HEK293 (cell line): ENCODE measurements at regions not wholly inside any gene's neighbourhood (a gene's known extent, or its start where the extent isn't known, plus 50 kb on each side); places are given as distances from the start of the nearest gene placed in this dataset.

Source experiments
- CTCF ChIA-PET: fragments of 350-600 bp; formaldehyde crosslinking; extraction: SDS; loops from one replicate; lab custom pipeline; 2021; ENCODE audit warnings: antibody characterized with exemption; lab: Yijun Ruan, JAX
- POLR2A ChIA-PET: fragments of 300-600 bp; formaldehyde crosslinking; extraction: SDS; loops from one replicate; lab custom pipeline; 2020; ENCODE audit warnings: antibody characterized with exemption, inconsistent platforms; lab: Yijun Ruan, JAX
- H3K27ac ChIP-seq: fragments of 200-500 bp; sonication (Bioruptor generic); 2 replicates; pipeline ENCODE4 v1.5.1; 2014; ENCODE audit warnings: low read depth, low read length, control low read depth, inconsistent platforms; ENCODE audit errors: extremely low read depth
- H3K36me3 ChIP-seq, 2 experiments: fragments of 200-500 bp in 1 of 2; sonication (Bioruptor generic) in 1 of 2; 1 replicate in 1 of 2; 2 replicates in 1 of 2; pipeline ENCODE4 v1.5.1; 2014 to 2017; ENCODE audit warnings: inconsistent platforms in 2 of 2, low read length in 2 of 2; ENCODE audit not compliant: control insufficient read depth in 2 of 2, insufficient read depth in 1 of 2
- H3K4me1 ChIP-seq: fragments of 200-500 bp; sonication (Bioruptor generic); 2 replicates; pipeline ENCODE4 v1.5.1; 2014; ENCODE audit warnings: mild to moderate bottlenecking, low read length, inconsistent platforms; ENCODE audit not compliant: control insufficient read depth, insufficient read depth
- H3K4me3 ChIP-seq: 2 replicates; pipeline ENCODE4 v1.5.1; 2011; ENCODE audit warnings: low read depth, mild to moderate bottlenecking, control low read depth, low read length, moderate library complexity
- H3K9me3 ChIP-seq: fragments of 200-500 bp; sonication (Bioruptor generic); 2 replicates; pipeline ENCODE4 v1.5.1; 2014; ENCODE audit warnings: low read depth, low read length, inconsistent platforms; ENCODE audit not compliant: control insufficient read depth, insufficient read depth
- PRDM1 ChIP-seq: fragments of 450-650 bp; formaldehyde crosslinking; IDR thresholded peaks from 2 replicates; pipeline ENCODE4; 2016; ENCODE audit warnings: missing biosample characterization, missing genetic modification characterization
- YY2 ChIP-seq: fragments of 450-650 bp; formaldehyde crosslinking; IDR thresholded peaks from 2 replicates; pipeline ENCODE4 v1.5.1; 2016; ENCODE audit warnings: missing biosample characterization, missing genetic modification characterization
- ZBTB1 ChIP-seq: fragments of 450-650 bp; formaldehyde crosslinking; IDR thresholded peaks from 2 replicates; pipeline ENCODE4 v1.5.1; 2016; ENCODE audit warnings: missing biosample characterization, missing genetic modification characterization
- ZBTB17 ChIP-seq: fragments of 450-650 bp; formaldehyde crosslinking; IDR thresholded peaks from 2 replicates; pipeline ENCODE4 v1.5.1; 2016; ENCODE audit warnings: missing biosample characterization, missing genetic modification characterization
- ZNF311 ChIP-seq: fragments of 450-650 bp; formaldehyde crosslinking; IDR thresholded peaks from 2 replicates; pipeline ENCODE4 v1.5.1; 2017; ENCODE audit warnings: missing biosample characterization, missing genetic modification characterization, borderline replicate concordance
- ZNF768 ChIP-seq: fragments of 450-650 bp; formaldehyde crosslinking; IDR thresholded peaks from 2 replicates; pipeline ENCODE4 v1.5.1; 2018; ENCODE audit warnings: missing biosample characterization, mild to moderate bottlenecking, missing genetic modification characterization
- TF ChIP-seq, protein P1 (sequence below): fragments of 450-650 bp; IDR thresholded peaks from 2 replicates; pipeline ENCODE4 v1.5.1; 2018; ENCODE audit warnings: missing biosample characterization, missing genetic modification characterization
- TF ChIP-seq, protein P2 (sequence below): fragments of 450-650 bp; formaldehyde crosslinking; IDR thresholded peaks from 2 replicates; pipeline ENCODE4 v1.5.1; 2016; ENCODE audit warnings: missing biosample characterization, missing genetic modification characterization
- TF ChIP-seq, protein P3 (sequence below): fragments of 450-650 bp; formaldehyde crosslinking; IDR thresholded peaks from 2 replicates; pipeline ENCODE4 v1.5.1; 2017; ENCODE audit warnings: missing biosample characterization, mild to moderate bottlenecking, missing genetic modification characterization, moderate library complexity
- TF ChIP-seq, protein P4 (sequence below): fragments of 450-650 bp; formaldehyde crosslinking; IDR thresholded peaks from 2 replicates; pipeline ENCODE4 v1.5.1; 2016; ENCODE audit warnings: missing biosample characterization, missing genetic modification characterization, borderline replicate concordance
- TF ChIP-seq, protein P5 (sequence below): fragments of 450-650 bp; formaldehyde crosslinking; IDR thresholded peaks from 2 replicates; pipeline ENCODE4 v1.5.1; 2017; ENCODE audit warnings: missing biosample characterization, missing genetic modification characterization
- TF ChIP-seq, protein P6 (sequence below): fragments of 450-650 bp; formaldehyde crosslinking; IDR thresholded peaks from 2 replicates; pipeline ENCODE4 v1.5.1; 2016; ENCODE audit warnings: missing biosample characterization, missing genetic modification characterization
- TF ChIP-seq, protein P7 (sequence below): fragments of 450-650 bp; formaldehyde crosslinking; IDR thresholded peaks from 2 replicates; pipeline ENCODE4 v1.5.1; 2016; ENCODE audit warnings: missing biosample characterization, missing genetic modification characterization

DNA sequence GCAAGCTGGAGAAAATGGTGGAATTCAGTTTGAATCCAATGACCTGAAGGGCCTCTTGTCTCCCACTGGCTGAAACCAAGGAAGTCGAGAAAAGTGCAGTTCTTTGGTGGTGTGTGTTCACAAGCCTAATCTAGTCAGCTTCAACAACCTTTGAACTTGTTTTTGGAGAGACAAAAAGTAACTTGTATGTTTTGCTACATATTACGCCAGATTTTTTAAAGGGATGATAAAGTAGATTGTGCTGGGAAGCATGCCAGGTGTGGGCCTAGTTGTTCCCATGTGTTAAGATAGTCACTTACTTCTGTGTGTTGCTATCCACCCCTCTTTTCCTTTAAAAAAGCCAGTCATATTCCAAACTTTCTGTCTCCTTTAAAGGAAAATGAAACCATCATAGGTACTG is 79.7 kb upstream of the FAM3C start:
- ChIA-PET POLR2A (no interaction called here), CTCF (no interaction called here)
- no peak overlapping the region for H3K4me3 ChIP-seq
- H3K9me3 ChIP-seq: no peaks in the 10 kb centered on the region
- no peaks in the 10 kb centered on the region for H3K4me1 ChIP-seq
- H3K36me3 ChIP-seq: no peaks in the 10 kb centered on the region
- no peak overlapping the region for H3K27ac ChIP-seq
- TF ChIP-seq, protein P1, sequence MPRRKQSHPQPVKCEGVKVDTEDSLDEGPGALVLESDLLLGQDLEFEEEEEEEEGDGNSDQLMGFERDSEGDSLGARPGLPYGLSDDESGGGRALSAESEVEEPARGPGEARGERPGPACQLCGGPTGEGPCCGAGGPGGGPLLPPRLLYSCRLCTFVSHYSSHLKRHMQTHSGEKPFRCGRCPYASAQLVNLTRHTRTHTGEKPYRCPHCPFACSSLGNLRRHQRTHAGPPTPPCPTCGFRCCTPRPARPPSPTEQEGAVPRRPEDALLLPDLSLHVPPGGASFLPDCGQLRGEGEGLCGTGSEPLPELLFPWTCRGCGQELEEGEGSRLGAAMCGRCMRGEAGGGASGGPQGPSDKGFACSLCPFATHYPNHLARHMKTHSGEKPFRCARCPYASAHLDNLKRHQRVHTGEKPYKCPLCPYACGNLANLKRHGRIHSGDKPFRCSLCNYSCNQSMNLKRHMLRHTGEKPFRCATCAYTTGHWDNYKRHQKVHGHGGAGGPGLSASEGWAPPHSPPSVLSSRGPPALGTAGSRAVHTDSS (tag by site-specific recombination): no peak
- TF ChIP-seq ZBTB1 (tag by site-specific recombination): no peak
- TF ChIP-seq, protein P2, sequence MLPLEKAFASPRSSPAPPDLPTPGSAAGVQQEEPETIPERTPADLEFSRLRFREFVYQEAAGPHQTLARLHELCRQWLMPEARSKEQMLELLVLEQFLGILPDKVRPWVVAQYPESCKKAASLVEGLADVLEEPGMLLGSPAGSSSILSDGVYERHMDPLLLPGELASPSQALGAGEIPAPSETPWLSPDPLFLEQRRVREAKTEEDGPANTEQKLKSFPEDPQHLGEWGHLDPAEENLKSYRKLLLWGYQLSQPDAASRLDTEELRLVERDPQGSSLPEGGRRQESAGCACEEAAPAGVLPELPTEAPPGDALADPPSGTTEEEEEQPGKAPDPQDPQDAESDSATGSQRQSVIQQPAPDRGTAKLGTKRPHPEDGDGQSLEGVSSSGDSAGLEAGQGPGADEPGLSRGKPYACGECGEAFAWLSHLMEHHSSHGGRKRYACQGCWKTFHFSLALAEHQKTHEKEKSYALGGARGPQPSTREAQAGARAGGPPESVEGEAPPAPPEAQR (tag by site-specific recombination): no peak
- no peak for TF ChIP-seq YY2 (tag by site-specific recombination)
- TF ChIP-seq PRDM1 (tag by site-specific recombination): no peak

DNA sequence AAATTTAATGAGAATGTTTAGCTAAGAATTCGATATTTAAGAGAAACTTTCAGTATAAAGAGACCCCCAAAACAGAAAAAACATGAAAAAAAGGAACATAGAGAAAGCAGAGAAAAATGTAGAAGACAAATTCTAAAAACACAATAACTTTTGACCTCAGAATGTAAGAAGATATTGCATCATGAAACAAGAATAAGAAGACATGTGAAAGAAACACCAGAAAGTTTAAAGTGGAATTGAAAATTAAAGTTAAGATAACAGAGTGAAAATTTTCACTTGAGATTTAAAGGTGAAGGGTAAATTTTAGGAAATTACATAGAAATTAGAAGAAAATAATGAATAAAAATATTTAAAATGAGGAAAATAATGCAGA is 78.2 kb upstream of the FAM3C start:
- Histone ChIP-seq H3K9me3 (no peaks in the 10 kb centered on the region), H3K4me3 (no peak overlapping the region), H3K27ac (no peak overlapping the region)
- POLR2A ChIA-PET: no interaction called here
- CTCF ChIA-PET: interaction anchor here (0.6 to 0.7 kb wide), 2 partner anchors 61 to 78 kb away, joined by 4 read pairs; partner anchors contain the start of gene FAM3C
- TF ChIP-seq ZBTB1 (tag by site-specific recombination) (no peak), ZNF311 (no peak), ZBTB17 (tag by site-specific recombination) (no peak), ZNF768 (tag by site-specific recombination) (no peak)
- TF ChIP-seq, protein P3, sequence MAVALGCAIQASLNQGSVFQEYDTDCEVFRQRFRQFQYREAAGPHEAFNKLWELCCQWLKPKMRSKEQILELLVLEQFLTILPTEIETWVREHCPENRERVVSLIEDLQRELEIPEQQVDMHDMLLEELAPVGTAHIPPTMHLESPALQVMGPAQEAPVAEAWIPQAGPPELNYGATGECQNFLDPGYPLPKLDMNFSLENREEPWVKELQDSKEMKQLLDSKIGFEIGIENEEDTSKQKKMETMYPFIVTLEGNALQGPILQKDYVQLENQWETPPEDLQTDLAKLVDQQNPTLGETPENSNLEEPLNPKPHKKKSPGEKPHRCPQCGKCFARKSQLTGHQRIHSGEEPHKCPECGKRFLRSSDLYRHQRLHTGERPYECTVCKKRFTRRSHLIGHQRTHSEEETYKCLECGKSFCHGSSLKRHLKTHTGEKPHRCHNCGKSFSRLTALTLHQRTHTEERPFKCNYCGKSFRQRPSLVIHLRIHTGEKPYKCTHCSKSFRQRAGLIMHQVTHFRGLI (tag by site-specific recombination): no peak
- TF ChIP-seq, protein P4, sequence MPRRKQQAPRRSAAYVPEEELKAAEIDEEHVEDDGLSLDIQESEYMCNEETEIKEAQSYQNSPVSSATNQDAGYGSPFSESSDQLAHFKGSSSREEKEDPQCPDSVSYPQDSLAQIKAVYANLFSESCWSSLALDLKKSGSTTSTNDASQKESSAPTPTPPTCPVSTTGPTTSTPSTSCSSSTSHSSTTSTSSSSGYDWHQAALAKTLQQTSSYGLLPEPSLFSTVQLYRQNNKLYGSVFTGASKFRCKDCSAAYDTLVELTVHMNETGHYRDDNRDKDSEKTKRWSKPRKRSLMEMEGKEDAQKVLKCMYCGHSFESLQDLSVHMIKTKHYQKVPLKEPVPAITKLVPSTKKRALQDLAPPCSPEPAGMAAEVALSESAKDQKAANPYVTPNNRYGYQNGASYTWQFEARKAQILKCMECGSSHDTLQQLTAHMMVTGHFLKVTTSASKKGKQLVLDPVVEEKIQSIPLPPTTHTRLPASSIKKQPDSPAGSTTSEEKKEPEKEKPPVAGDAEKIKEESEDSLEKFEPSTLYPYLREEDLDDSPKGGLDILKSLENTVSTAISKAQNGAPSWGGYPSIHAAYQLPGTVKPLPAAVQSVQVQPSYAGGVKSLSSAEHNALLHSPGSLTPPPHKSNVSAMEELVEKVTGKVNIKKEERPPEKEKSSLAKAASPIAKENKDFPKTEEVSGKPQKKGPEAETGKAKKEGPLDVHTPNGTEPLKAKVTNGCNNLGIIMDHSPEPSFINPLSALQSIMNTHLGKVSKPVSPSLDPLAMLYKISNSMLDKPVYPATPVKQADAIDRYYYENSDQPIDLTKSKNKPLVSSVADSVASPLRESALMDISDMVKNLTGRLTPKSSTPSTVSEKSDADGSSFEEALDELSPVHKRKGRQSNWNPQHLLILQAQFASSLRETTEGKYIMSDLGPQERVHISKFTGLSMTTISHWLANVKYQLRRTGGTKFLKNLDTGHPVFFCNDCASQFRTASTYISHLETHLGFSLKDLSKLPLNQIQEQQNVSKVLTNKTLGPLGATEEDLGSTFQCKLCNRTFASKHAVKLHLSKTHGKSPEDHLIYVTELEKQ (tag by site-specific recombination): no peak
- TF ChIP-seq, protein P5, sequence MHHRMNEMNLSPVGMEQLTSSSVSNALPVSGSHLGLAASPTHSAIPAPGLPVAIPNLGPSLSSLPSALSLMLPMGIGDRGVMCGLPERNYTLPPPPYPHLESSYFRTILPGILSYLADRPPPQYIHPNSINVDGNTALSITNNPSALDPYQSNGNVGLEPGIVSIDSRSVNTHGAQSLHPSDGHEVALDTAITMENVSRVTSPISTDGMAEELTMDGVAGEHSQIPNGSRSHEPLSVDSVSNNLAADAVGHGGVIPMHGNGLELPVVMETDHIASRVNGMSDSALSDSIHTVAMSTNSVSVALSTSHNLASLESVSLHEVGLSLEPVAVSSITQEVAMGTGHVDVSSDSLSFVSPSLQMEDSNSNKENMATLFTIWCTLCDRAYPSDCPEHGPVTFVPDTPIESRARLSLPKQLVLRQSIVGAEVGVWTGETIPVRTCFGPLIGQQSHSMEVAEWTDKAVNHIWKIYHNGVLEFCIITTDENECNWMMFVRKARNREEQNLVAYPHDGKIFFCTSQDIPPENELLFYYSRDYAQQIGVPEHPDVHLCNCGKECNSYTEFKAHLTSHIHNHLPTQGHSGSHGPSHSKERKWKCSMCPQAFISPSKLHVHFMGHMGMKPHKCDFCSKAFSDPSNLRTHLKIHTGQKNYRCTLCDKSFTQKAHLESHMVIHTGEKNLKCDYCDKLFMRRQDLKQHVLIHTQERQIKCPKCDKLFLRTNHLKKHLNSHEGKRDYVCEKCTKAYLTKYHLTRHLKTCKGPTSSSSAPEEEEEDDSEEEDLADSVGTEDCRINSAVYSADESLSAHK (tag by site-specific recombination): no peak
- TF ChIP-seq, protein P6, sequence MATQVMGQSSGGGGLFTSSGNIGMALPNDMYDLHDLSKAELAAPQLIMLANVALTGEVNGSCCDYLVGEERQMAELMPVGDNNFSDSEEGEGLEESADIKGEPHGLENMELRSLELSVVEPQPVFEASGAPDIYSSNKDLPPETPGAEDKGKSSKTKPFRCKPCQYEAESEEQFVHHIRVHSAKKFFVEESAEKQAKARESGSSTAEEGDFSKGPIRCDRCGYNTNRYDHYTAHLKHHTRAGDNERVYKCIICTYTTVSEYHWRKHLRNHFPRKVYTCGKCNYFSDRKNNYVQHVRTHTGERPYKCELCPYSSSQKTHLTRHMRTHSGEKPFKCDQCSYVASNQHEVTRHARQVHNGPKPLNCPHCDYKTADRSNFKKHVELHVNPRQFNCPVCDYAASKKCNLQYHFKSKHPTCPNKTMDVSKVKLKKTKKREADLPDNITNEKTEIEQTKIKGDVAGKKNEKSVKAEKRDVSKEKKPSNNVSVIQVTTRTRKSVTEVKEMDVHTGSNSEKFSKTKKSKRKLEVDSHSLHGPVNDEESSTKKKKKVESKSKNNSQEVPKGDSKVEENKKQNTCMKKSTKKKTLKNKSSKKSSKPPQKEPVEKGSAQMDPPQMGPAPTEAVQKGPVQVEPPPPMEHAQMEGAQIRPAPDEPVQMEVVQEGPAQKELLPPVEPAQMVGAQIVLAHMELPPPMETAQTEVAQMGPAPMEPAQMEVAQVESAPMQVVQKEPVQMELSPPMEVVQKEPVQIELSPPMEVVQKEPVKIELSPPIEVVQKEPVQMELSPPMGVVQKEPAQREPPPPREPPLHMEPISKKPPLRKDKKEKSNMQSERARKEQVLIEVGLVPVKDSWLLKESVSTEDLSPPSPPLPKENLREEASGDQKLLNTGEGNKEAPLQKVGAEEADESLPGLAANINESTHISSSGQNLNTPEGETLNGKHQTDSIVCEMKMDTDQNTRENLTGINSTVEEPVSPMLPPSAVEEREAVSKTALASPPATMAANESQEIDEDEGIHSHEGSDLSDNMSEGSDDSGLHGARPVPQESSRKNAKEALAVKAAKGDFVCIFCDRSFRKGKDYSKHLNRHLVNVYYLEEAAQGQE (tag by site-specific recombination): no peak
- TF ChIP-seq, protein P7, sequence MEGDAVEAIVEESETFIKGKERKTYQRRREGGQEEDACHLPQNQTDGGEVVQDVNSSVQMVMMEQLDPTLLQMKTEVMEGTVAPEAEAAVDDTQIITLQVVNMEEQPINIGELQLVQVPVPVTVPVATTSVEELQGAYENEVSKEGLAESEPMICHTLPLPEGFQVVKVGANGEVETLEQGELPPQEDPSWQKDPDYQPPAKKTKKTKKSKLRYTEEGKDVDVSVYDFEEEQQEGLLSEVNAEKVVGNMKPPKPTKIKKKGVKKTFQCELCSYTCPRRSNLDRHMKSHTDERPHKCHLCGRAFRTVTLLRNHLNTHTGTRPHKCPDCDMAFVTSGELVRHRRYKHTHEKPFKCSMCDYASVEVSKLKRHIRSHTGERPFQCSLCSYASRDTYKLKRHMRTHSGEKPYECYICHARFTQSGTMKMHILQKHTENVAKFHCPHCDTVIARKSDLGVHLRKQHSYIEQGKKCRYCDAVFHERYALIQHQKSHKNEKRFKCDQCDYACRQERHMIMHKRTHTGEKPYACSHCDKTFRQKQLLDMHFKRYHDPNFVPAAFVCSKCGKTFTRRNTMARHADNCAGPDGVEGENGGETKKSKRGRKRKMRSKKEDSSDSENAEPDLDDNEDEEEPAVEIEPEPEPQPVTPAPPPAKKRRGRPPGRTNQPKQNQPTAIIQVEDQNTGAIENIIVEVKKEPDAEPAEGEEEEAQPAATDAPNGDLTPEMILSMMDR: no peak
- TF ChIP-seq, all 188 proteins: peak for 0
- H3K36me3 ChIP-seq: no peaks in the 10 kb centered on the region
- H3K4me1 ChIP-seq: no peaks in the 10 kb centered on the region
